Stomach smooth muscle (tissue), 2 donors: ENCODE measurements at regions not wholly inside any gene's neighbourhood (a gene's known extent, or its start where the extent isn't known, plus 50 kb on each side); places are given as distances from the start of the nearest gene placed in this dataset.

ENCODE experiments used
- H3K27ac ChIP-seq: one replicate; pipeline ENCODE4 v1.7.0; 2013; ENCODE audit warnings: mild to moderate bottlenecking, low read length, inconsistent platforms
- H3K27me3 ChIP-seq, 2 donors: one replicate each; pipeline ENCODE4 v1.7.0; 2013; ENCODE audit warnings: low read length in 2 of 2; ENCODE audit not compliant: insufficient read depth in 2 of 2, control insufficient read depth in 1 of 2
- H3K36me3 ChIP-seq, 2 donors: one replicate each; pipeline ENCODE4 v1.7.0; 2013; ENCODE audit warnings: low read length in 2 of 2; ENCODE audit not compliant: control insufficient read depth in 2 of 2, insufficient read depth in 2 of 2
- H3K4me1 ChIP-seq: one replicate; pipeline ENCODE4 v1.7.0; 2013; ENCODE audit warnings: low read length; ENCODE audit not compliant: control insufficient read depth, insufficient read depth
- H3K4me3 ChIP-seq, 2 donors: one replicate each; pipeline ENCODE4 v1.7.0; 2013; ENCODE audit warnings: low read length in 2 of 2
- H3K9ac ChIP-seq, 2 donors: one replicate each; pipeline ENCODE4 v1.7.0; 2013; ENCODE audit warnings: low read length in 2 of 2, mild to moderate bottlenecking in 1 of 2
- H3K9me3 ChIP-seq, 2 donors: one replicate each; pipeline ENCODE4 v1.7.0; 2013; ENCODE audit warnings: low read length in 2 of 2; ENCODE audit not compliant: control insufficient read depth in 2 of 2
- donor health status: healthy.
- donor health status: Pancreatic carcinoma.

GRCh38 chr6:156053626-156054025, 598.0 kb upstream of the NOX3 start:
- H3K27me3 ChIP-seq, result no peaks in the 10 kb centered on the region
- no peak overlapping the region for H3K9ac ChIP-seq
- no peaks in the 10 kb centered on the region for H3K9me3 ChIP-seq
- no peak overlapping the region for H3K4me3 ChIP-seq
- no peaks in the 10 kb centered on the region for H3K4me1 ChIP-seq
- H3K27ac ChIP-seq, result no peak overlapping the region
- no peaks in the 10 kb centered on the region for H3K36me3 ChIP-seq

- Histone ChIP-seq H3K9ac (no peak overlapping the region), H3K27me3 (no peaks in the 10 kb centered on the region), H3K36me3 (no peaks in the 10 kb centered on the region), H3K9me3 (no peaks in the 10 kb centered on the region), H3K4me1 (no peaks in the 10 kb centered on the region), H3K27ac (no peak overlapping the region), H3K4me3 (no peak overlapping the region)
Observed at GRCh38 chr6:156046841-156047449, 591.3 kb upstream of the NOX3 start.

GRCh38 chr6:156046268-156046665, 590.6 kb upstream of the NOX3 start:
- Histone ChIP-seq H3K9ac (no peak overlapping the region), H3K9me3 (no peaks in the 10 kb centered on the region), H3K4me1 (no peaks in the 10 kb centered on the region), H3K36me3 (no peaks in the 10 kb centered on the region), H3K27me3 (no peaks in the 10 kb centered on the region), H3K27ac (no peak overlapping the region), H3K4me3 (no peak overlapping the region)

GRCh38 chr6:156045401-156046267, 590.0 kb upstream of the NOX3 start:
- no peaks in the 10 kb centered on the region for H3K27me3 ChIP-seq
- no peaks in the 10 kb centered on the region for H3K36me3 ChIP-seq
- H3K4me3 ChIP-seq, result no peak overlapping the region
- no peak overlapping the region for H3K27ac ChIP-seq
- no peaks in the 10 kb centered on the region for H3K4me1 ChIP-seq
- no peak overlapping the region for H3K9ac ChIP-seq
- no peaks in the 10 kb centered on the region for H3K9me3 ChIP-seq

GRCh38 chr6:156033598-156033997, 578.0 kb upstream of the NOX3 start:
- no peaks in the 10 kb centered on the region for H3K9me3 ChIP-seq
- no peak overlapping the region for H3K9ac ChIP-seq
- no peak overlapping the region for H3K4me3 ChIP-seq
- H3K27me3 ChIP-seq, result no peaks in the 10 kb centered on the region
- H3K27ac ChIP-seq, result no peak overlapping the region
- no peaks in the 10 kb centered on the region for H3K36me3 ChIP-seq
- no peaks in the 10 kb centered on the region for H3K4me1 ChIP-seq

GRCh38 chr6:156031516-156031915, 575.9 kb upstream of the NOX3 start:
- H3K36me3 ChIP-seq, result no peaks in the 10 kb centered on the region
- no peaks in the 10 kb centered on the region for H3K9me3 ChIP-seq
- no peaks in the 10 kb centered on the region for H3K4me1 ChIP-seq
- no peak overlapping the region for H3K27ac ChIP-seq
- no peak overlapping the region for H3K9ac ChIP-seq
- no peaks in the 10 kb centered on the region for H3K27me3 ChIP-seq
- no peak overlapping the region for H3K4me3 ChIP-seq

GRCh38 chr6:156030053-156030452, 574.4 kb upstream of the NOX3 start:
- Histone ChIP-seq H3K27me3 (no peaks in the 10 kb centered on the region), H3K9me3 (peaks cover 7 to 8% of the 10 kb centered on the region in 2 donors), H3K36me3 (no peaks in the 10 kb centered on the region), H3K4me1 (no peaks in the 10 kb centered on the region), H3K4me3 (no peak overlapping the region), H3K27ac (no peak overlapping the region), H3K9ac (no peak overlapping the region)

GRCh38 chr6:156029286-156029985, 573.8 kb upstream of the NOX3 start:
- Histone ChIP-seq H3K27me3 (no peaks in the 10 kb centered on the region), H3K4me1 (no peaks in the 10 kb centered on the region), H3K9ac (no peak overlapping the region), H3K36me3 (no peaks in the 10 kb centered on the region), H3K9me3 (peaks cover 9 to 11% of the 10 kb centered on the region in 2 donors), H3K4me3 (no peak overlapping the region), H3K27ac (no peak overlapping the region)

GRCh38 chr6:156028335-156029131, 572.9 kb upstream of the NOX3 start:
- H3K27me3 ChIP-seq, result no peaks in the 10 kb centered on the region

GRCh38 chr6:156027248-156027626, 571.6 kb upstream of the NOX3 start:
- Histone ChIP-seq H3K27me3 (no peaks in the 10 kb centered on the region), H3K36me3 (no peaks in the 10 kb centered on the region), H3K9me3 (peaks cover 9 to 15% of the 10 kb centered on the region in 2 donors), H3K27ac (no peak overlapping the region), H3K9ac (no peak overlapping the region), H3K4me3 (no peak overlapping the region), H3K4me1 (no peaks in the 10 kb centered on the region)

More at GRCh38 chr6:156028335-156029131, 572.9 kb upstream of the NOX3 start:
- no peaks in the 10 kb centered on the region for H3K36me3 ChIP-seq
- H3K4me1 ChIP-seq, result no peaks in the 10 kb centered on the region
- no peak overlapping the region for H3K27ac ChIP-seq
- H3K4me3 ChIP-seq, result no peak overlapping the region
- peaks cover 9 to 11% of the 10 kb centered on the region in 2 donors for H3K9me3 ChIP-seq
- no peak overlapping the region for H3K9ac ChIP-seq
